ENCODE measurements at regions not wholly inside any gene's neighbourhood (a gene's known extent, or its start where the extent isn't known, plus 50 kb on each side); places are given as distances from the start of the nearest gene placed in this dataset.

- no peak for DNase-seq
Measured at GRCh38 chr4:38189445-38189844, 229.2 kb downstream of the PTTG2 start.

GRCh38 chr4:38190717-38191178, 230.6 kb downstream of the PTTG2 start:
- DNase-seq = no peak

GRCh38 chr4:38192516-38192915, 232.3 kb downstream of the PTTG2 start:
- no peak for DNase-seq

- DNase-seq = no peak
Measured at GRCh38 chr4:38193236-38193863, 233.2 kb downstream of the PTTG2 start.

- no peak for DNase-seq
Measured at GRCh38 chr4:38194047-38194602, 233.9 kb downstream of the PTTG2 start.

GRCh38 chr4:38195486-38195885, 235.3 kb downstream of the PTTG2 start:
- DNase-seq = no peak

GRCh38 chr4:38195911-38196310, 235.7 kb downstream of the PTTG2 start:
- DNase-seq = no peak

GRCh38 chr4:38202242-38202641, 242.0 kb downstream of the PTTG2 start:
- DNase-seq = no peak

GRCh38 chr4:38203609-38204008, 243.4 kb downstream of the PTTG2 start:
- DNase-seq = no peak

GRCh38 chr4:38204339-38205035, 244.3 kb downstream of the PTTG2 start:
- no peak for DNase-seq

GRCh38 chr4:38205261-38205660, 245.1 kb downstream of the PTTG2 start:
- DNase-seq = no peak

- DNase-seq = no peak
Measured at GRCh38 chr4:38207110-38207457, 246.9 kb downstream of the PTTG2 start.

- DNase-seq = no peak
Measured at GRCh38 chr4:38209654-38210053, 249.5 kb downstream of the PTTG2 start.

- DNase-seq = no peak
Measured at GRCh38 chr4:38210396-38211114, 250.4 kb downstream of the PTTG2 start.

- no peak for DNase-seq
Measured at GRCh38 chr4:38211885-38212284, 251.7 kb downstream of the PTTG2 start.

- DNase-seq = no peak
Measured at GRCh38 chr4:38213083-38213805, 253.0 kb downstream of the PTTG2 start.

- DNase-seq = no peak
Measured at GRCh38 chr4:38222892-38223291, 262.7 kb downstream of the PTTG2 start.

GRCh38 chr4:38223306-38223705, 263.1 kb downstream of the PTTG2 start:
- no peak for DNase-seq

GRCh38 chr4:38223782-38224236, 263.6 kb downstream of the PTTG2 start:
- DNase-seq = no peak

- no peak for DNase-seq
Measured at GRCh38 chr4:38224850-38225249, 264.7 kb downstream of the PTTG2 start.

GRCh38 chr4:38226170-38226569, 266.0 kb downstream of the PTTG2 start:
- no peak for DNase-seq

- DNase-seq = no peak
Measured at GRCh38 chr4:38230121-38230801, 270.1 kb downstream of the PTTG2 start.

All from activated T-cell treated with anti-CD3 and anti-CD28 coated beads for 4 hours (primary cell).